Lung (tissue), 11 donors: ENCODE measurements at regions not wholly inside any gene's neighbourhood (a gene's known extent, or its start where the extent isn't known, plus 50 kb on each side); places are given as distances from the start of the nearest gene placed in this dataset.

Source experiments
- ATAC-seq: fragments of 200-7000 bp; cut with Tn5 transposase; one replicate; pipeline ENCODE4 v1.9.1; 2020; ENCODE audit warnings: moderate number of reproducible peaks; ENCODE audit not compliant: insufficient read depth, low FRiP score
- DNase-seq, 3 donors: peaks; one replicate each; pipeline ENCODE4 v3.0.0-alpha.2; 2013 to 2017
- H3K27ac ChIP-seq, 2 donors: one replicate each; pipeline ENCODE4 v1.5.1; 2013; ENCODE audit warnings: mild to moderate bottlenecking in 2 of 2, moderate library complexity in 2 of 2, control low read depth in 1 of 2, inconsistent platforms in 1 of 2, low read depth in 1 of 2, low read length in 1 of 2
- H3K27me3 ChIP-seq, 3 donors: one replicate each; pipeline ENCODE4 v1.5.1; 2013; ENCODE audit warnings: low read length in 2 of 3; ENCODE audit not compliant: control insufficient read depth in 3 of 3, insufficient read depth in 3 of 3
- H3K36me3 ChIP-seq, 4 donors: one replicate each; pipeline ENCODE4 v1.5.1; 2013; ENCODE audit warnings: low read length in 4 of 4, mild to moderate bottlenecking in 1 of 4, moderate library complexity in 1 of 4; ENCODE audit not compliant: control insufficient read depth in 4 of 4, insufficient read depth in 4 of 4
- H3K4me1 ChIP-seq, 5 donors: one replicate each; pipeline ENCODE4 v1.5.1; 2013; ENCODE audit warnings: low read length in 5 of 5, mild to moderate bottlenecking in 2 of 5, moderate library complexity in 1 of 5; ENCODE audit not compliant: control insufficient read depth in 5 of 5, insufficient read depth in 5 of 5
- H3K4me3 ChIP-seq: one replicate; pipeline ENCODE4 v1.5.1; 2013; ENCODE audit warnings: mild to moderate bottlenecking, control low read depth, moderate library complexity
- H3K9ac ChIP-seq, 2 donors: one replicate each; pipeline ENCODE4 v1.5.1; 2013; ENCODE audit warnings: low read length in 2 of 2, control low read depth in 1 of 2; ENCODE audit not compliant: insufficient read depth in 1 of 2
- H3K9me3 ChIP-seq, 4 donors: one replicate each; pipeline ENCODE4 v1.5.1; 2013; ENCODE audit warnings: low read length in 3 of 4, mild to moderate bottlenecking in 1 of 4, moderate library complexity in 1 of 4; ENCODE audit not compliant: control insufficient read depth in 4 of 4, insufficient read depth in 3 of 4
- WGBS, 2 donors: extraction: QIAGEN DNeasy Blood & Tissue Kit; methylation state at CpG; one replicate each; pipeline ENCODE4 v1.1.7; 2013; 5-methylcytosine and 5-hydroxymethylcytosine counted together
- TF ChIP-seq, protein P1 (sequence below): IDR thresholded peaks from 2 replicates; pipeline ENCODE4 v1.5.1; 2012; ENCODE audit warnings: mild to moderate bottlenecking; ENCODE audit errors: control extremely low read depth, extremely low read depth
- donor health status: control.
- donor health status: control.
- donor health status: Bipolar disorder and iron deficiency.
- donor health status: healthy.
- donor health status: DM: yes; HTN: yes; CAD: no.

DNA sequence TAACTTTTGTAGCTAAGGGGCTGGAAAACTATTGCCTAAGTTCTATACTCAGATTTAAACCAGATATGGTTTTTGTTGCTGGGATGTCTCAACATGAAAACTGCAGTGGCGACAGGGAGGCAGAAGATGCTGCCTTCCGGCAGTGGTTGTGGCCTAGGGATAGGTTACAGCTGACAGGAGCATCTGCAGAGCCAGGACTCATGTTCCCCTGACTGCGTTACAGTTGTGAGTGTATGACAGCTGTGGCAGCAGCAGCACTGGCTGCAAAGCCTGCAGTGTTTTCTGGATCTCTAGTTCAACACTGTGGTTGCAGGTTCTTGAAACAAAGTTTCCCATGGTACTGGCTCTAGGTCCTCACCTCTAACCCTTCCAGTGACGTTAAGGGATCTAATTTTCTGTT is 498.8 kb upstream of the CDH18 start:
- Histone ChIP-seq H3K9ac (no peak overlapping the region), H3K4me3 (no peak overlapping the region), H3K36me3 (no peaks in the 10 kb centered on the region), H3K27ac (no peak overlapping the region), H3K9me3 (no peaks in the 10 kb centered on the region), H3K27me3 (no peaks in the 10 kb centered on the region), H3K4me1 (no peaks in the 10 kb centered on the region)
- no peak for ATAC-seq
- 80 to 84% methylated on average over 4 of the region's 4 CpGs for WGBS, 2 donors
- TF ChIP-seq, protein P1, sequence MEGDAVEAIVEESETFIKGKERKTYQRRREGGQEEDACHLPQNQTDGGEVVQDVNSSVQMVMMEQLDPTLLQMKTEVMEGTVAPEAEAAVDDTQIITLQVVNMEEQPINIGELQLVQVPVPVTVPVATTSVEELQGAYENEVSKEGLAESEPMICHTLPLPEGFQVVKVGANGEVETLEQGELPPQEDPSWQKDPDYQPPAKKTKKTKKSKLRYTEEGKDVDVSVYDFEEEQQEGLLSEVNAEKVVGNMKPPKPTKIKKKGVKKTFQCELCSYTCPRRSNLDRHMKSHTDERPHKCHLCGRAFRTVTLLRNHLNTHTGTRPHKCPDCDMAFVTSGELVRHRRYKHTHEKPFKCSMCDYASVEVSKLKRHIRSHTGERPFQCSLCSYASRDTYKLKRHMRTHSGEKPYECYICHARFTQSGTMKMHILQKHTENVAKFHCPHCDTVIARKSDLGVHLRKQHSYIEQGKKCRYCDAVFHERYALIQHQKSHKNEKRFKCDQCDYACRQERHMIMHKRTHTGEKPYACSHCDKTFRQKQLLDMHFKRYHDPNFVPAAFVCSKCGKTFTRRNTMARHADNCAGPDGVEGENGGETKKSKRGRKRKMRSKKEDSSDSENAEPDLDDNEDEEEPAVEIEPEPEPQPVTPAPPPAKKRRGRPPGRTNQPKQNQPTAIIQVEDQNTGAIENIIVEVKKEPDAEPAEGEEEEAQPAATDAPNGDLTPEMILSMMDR: no peak
- no peak for DNase-seq

DNA sequence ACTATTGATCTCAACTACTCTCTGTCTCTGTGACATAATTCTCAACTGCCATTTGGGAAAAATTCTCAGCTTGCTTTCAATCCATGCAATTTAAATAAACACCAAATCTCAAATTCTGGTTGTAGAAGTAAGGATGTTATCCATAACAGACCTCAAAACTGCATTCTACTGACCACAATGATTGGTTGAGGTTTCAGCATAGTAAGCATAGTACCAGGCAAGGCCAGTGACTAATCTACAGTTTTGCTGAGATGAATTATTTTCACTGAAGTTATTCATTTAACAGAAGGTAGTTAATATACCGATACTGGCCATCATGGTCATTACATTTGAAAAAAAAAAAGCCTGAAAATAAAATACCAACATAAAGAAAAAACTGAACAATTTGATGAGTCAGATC is 488.0 kb upstream of the CDH18 start:
- WGBS, 2 donors: 92 to 93% methylated on average over 1 of the region's 1 CpG
- no peak overlapping the region for H3K4me3 ChIP-seq
- H3K9ac ChIP-seq: no peak overlapping the region
- H3K27me3 ChIP-seq: no peaks in the 10 kb centered on the region
- TF ChIP-seq, protein P1: no peak
- no peaks in the 10 kb centered on the region for H3K4me1 ChIP-seq
- H3K27ac ChIP-seq: no peak overlapping the region
- ATAC-seq (no peak), DNase-seq (no peak)
- peaks cover 0 to 2% (median 0%) of the 10 kb centered on the region in 4 donors for H3K9me3 ChIP-seq
- no peaks in the 10 kb centered on the region for H3K36me3 ChIP-seq

DNA sequence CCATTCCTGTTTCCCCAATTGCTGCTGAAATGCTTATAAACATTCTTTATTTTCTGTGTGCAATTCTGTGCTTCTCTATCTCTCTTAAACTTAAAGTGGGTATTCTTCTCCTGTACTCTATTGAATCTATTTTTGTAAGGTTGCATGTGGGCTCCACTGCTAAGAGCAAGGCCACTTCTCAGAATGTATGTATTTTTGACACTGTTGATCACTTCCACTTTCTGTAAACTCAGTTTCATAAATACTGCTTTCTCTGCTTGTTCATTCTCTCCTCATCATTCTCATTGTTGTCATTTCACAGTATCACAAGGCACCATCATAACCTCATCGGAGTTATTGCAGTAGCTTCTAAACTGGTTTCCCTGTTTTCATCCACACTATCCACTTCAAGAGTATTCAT is 483.0 kb upstream of the CDH18 start:
- Histone ChIP-seq H3K9ac (no peak overlapping the region), H3K27me3 (no peaks in the 10 kb centered on the region), H3K4me3 (no peak overlapping the region), H3K36me3 (no peaks in the 10 kb centered on the region), H3K9me3 (peaks cover 0 to under 1% (median 0%) of the 10 kb centered on the region in 4 donors), H3K27ac (no peak overlapping the region), H3K4me1 (no peaks in the 10 kb centered on the region)
- DNase-seq (no peak), ATAC-seq (no peak)
- TF ChIP-seq, protein P1: no peak
- 86 to 97% methylated on average over 1 of the region's 1 CpG for WGBS, 2 donors

DNA sequence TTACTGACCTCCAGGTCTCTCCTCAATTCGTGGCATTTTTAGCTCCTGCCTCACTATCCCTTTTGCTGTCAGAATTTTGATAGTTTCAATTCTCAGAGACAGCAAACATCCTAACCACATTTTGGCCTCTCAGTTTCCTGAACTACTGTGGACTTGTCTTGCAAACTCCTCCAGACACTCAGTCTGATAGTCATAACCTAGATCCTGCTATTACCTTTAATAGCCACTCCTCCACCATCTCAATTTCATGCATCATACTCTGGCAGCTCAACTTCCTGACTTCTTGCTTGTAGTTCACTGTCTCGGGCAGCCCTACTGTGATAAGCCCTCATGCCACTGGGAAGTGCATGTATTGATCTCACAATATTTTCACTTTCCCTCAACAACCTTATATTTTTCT is 481.8 kb upstream of the CDH18 start:
- no peak overlapping the region for H3K9ac ChIP-seq
- WGBS, 2 donors: 47 to 59% methylated on average over 2 of the region's 2 CpGs
- no peak overlapping the region for H3K4me3 ChIP-seq
- no peaks in the 10 kb centered on the region for H3K27me3 ChIP-seq
- no peaks in the 10 kb centered on the region for H3K36me3 ChIP-seq
- no peak for DNase-seq
- H3K4me1 ChIP-seq: no peaks in the 10 kb centered on the region
- TF ChIP-seq, protein P1: no peak
- no peak overlapping the region for H3K27ac ChIP-seq
- ATAC-seq: no peak
- H3K9me3 ChIP-seq: no peaks in the 10 kb centered on the region
